Gastrocnemius medialis (tissue), 4 donors: ENCODE measurements at regions not wholly inside any gene's neighbourhood (a gene's known extent, or its start where the extent isn't known, plus 50 kb on each side); places are given as distances from the start of the nearest gene placed in this dataset.

Experiments
- POLR2A ChIP-seq, 2 donors: fragments of 450-650 bp; IDR thresholded peaks; one replicate each; pipeline ENCODE4 v1.6.1; 2017; ENCODE audit warnings: antibody characterized with exemption in 2 of 2, mild to moderate bottlenecking in 2 of 2, moderate library complexity in 2 of 2
- TF ChIP-seq, protein P1 (sequence below), 5 experiments: fragments of 450-650 bp in 3 of 5; fragments of 200-600 bp in 2 of 5; sonication (generic) in 2 of 5; IDR thresholded peaks in 4 of 5; conservative IDR thresholded peaks in 1 of 5; 1 replicate in 4 of 5; 2 replicates in 1 of 5; pipeline ENCODE4 v1.5.1; 2016 to 2019; ENCODE audit warnings: antibody characterized with exemption in 5 of 5, mild to moderate bottlenecking in 3 of 5, moderate library complexity in 3 of 5

DNA sequence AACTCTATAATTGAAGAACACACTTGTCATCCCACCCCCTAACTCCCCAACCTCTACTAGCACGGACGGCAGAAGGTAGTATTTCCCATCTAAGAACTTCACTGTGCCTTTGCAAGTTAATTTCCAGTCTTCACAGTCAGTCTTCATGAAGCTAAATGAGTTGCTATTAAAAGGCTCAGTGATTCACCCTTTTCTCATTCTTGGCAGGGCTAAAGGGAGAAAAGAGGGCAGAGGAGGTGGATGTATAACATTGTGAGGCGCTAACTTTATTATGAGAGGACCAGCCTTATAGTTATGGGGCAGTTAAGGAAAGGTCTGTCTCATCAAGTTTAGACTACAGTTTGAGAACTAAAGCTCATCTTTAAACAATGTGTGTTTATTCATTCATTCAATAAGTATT is 161.0 kb upstream of the S100G start:
- TF ChIP-seq, protein P1, sequence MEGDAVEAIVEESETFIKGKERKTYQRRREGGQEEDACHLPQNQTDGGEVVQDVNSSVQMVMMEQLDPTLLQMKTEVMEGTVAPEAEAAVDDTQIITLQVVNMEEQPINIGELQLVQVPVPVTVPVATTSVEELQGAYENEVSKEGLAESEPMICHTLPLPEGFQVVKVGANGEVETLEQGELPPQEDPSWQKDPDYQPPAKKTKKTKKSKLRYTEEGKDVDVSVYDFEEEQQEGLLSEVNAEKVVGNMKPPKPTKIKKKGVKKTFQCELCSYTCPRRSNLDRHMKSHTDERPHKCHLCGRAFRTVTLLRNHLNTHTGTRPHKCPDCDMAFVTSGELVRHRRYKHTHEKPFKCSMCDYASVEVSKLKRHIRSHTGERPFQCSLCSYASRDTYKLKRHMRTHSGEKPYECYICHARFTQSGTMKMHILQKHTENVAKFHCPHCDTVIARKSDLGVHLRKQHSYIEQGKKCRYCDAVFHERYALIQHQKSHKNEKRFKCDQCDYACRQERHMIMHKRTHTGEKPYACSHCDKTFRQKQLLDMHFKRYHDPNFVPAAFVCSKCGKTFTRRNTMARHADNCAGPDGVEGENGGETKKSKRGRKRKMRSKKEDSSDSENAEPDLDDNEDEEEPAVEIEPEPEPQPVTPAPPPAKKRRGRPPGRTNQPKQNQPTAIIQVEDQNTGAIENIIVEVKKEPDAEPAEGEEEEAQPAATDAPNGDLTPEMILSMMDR (IDR thresholded peaks at IDR 0.05 in 4 of 5, conservative IDR thresholded peaks at IDR 0.05 in 1 of 5): no peak
- TF ChIP-seq POLR2A (IDR thresholded peaks at IDR 0.05): no peak
